Epithelial cell of proximal tubule (primary cell): ENCODE measurements at regions not wholly inside any gene's neighbourhood (a gene's known extent, or its start where the extent isn't known, plus 50 kb on each side); places are given as distances from the start of the nearest gene placed in this dataset.

ENCODE experiments used
- DNase-seq: peaks from one replicate; pipeline ENCODE4 v3.0.0-alpha.2; 2011; ENCODE audit warnings: low read depth
- H3K4me3 ChIP-seq: 2 replicates; pipeline ENCODE4 v1.5.1; 2011; ENCODE audit warnings: low read depth, mild to moderate bottlenecking, low read length
- CTCF ChIP-seq: conservative IDR thresholded peaks from 2 replicates; pipeline ENCODE4 v1.5.1; 2012; ENCODE audit warnings: low read depth, mild to moderate bottlenecking, low read length

GRCh38 chr9:1653282-1653681 lies 361.9 kb upstream of the SMARCA2 start:
- no peak overlapping the region for H3K4me3 ChIP-seq
- TF ChIP-seq CTCF, result no peak

GRCh38 chr9:1658661-1659362 lies 356.3 kb upstream of the SMARCA2 start:
- TF ChIP-seq CTCF, result no peak
- H3K4me3 ChIP-seq, result no peak overlapping the region
- DNase-seq, result no peak

More at GRCh38 chr9:1653282-1653681, 361.9 kb upstream of the SMARCA2 start:
- no peak for DNase-seq

GRCh38 chr9:1659363-1659690 lies 355.8 kb upstream of the SMARCA2 start:
- no peak for TF ChIP-seq CTCF
- DNase-seq, result no peak
- no peak overlapping the region for H3K4me3 ChIP-seq

- no peak overlapping the region for H3K4me3 ChIP-seq
- DNase-seq, result no peak
- TF ChIP-seq CTCF, result no peak
Measured at GRCh38 chr9:1668441-1668840, 346.7 kb upstream of the SMARCA2 start.

GRCh38 chr9:1673300-1673699 lies 341.8 kb upstream of the SMARCA2 start:
- DNase-seq, result no peak
- H3K4me3 ChIP-seq, result no peak overlapping the region
- TF ChIP-seq CTCF, result no peak

- no peak for DNase-seq
- H3K4me3 ChIP-seq, result no peak overlapping the region
- TF ChIP-seq CTCF, result no peak
Measured at GRCh38 chr9:1676771-1677170, 338.4 kb upstream of the SMARCA2 start.

GRCh38 chr9:1683951-1684350 lies 331.2 kb upstream of the SMARCA2 start:
- DNase-seq, result no peak
- H3K4me3 ChIP-seq, result no peak overlapping the region
- TF ChIP-seq CTCF, result no peak
